ENCODE measurements at regions not wholly inside any gene's neighbourhood (a gene's known extent, or its start where the extent isn't known, plus 50 kb on each side); places are given as distances from the start of the nearest gene placed in this dataset.

- DNase-seq (ENCODE audit: low spot score) = no peak
- TF ChIP-seq CTCF (IDR thresholded peaks at IDR 0.05; ENCODE audit: borderline replicate concordance, control extremely low read depth, extremely low read depth, insufficient read depth, missing control alignments) = no peak
- in situ Hi-C loops (cut with MboI; ENCODE audit: low sequenced_read_pairs, unreplicated experiment) = no loop called here
Observed at GRCh38 chr7:155917836-155918430, 105.7 kb upstream of the SHH start.

GRCh38 chr7:155916926-155917655 is 104.8 kb upstream of the SHH start:
- in situ Hi-C loops (cut with MboI; ENCODE audit: low sequenced_read_pairs, unreplicated experiment) = no loop called here
- DNase-seq (ENCODE audit: low spot score) = no peak
- TF ChIP-seq CTCF (IDR thresholded peaks at IDR 0.05; ENCODE audit: borderline replicate concordance, control extremely low read depth, extremely low read depth, insufficient read depth, missing control alignments) = no peak

GRCh38 chr7:155914341-155914740 is 102.1 kb upstream of the SHH start:
- in situ Hi-C loops (cut with MboI; ENCODE audit: low sequenced_read_pairs, unreplicated experiment) = no loop called here
- no peak for TF ChIP-seq CTCF (IDR thresholded peaks at IDR 0.05; ENCODE audit: borderline replicate concordance, control extremely low read depth, extremely low read depth, insufficient read depth, missing control alignments)
- DNase-seq (ENCODE audit: low spot score) = no peak

GRCh38 chr7:155913719-155914118 is 101.5 kb upstream of the SHH start:
- no peak for TF ChIP-seq CTCF (IDR thresholded peaks at IDR 0.05; ENCODE audit: borderline replicate concordance, control extremely low read depth, extremely low read depth, insufficient read depth, missing control alignments)
- DNase-seq (ENCODE audit: low spot score) = no peak
- in situ Hi-C loops (cut with MboI; ENCODE audit: low sequenced_read_pairs, unreplicated experiment) = no loop called here

GRCh38 chr7:155913291-155913690 is 101.0 kb upstream of the SHH start:
- no peak for TF ChIP-seq CTCF (IDR thresholded peaks at IDR 0.05; ENCODE audit: borderline replicate concordance, control extremely low read depth, extremely low read depth, insufficient read depth, missing control alignments)
- in situ Hi-C loops (cut with MboI; ENCODE audit: low sequenced_read_pairs, unreplicated experiment) = no loop called here
- no peak for DNase-seq (ENCODE audit: low spot score)

- no peak for DNase-seq (ENCODE audit: low spot score)
- in situ Hi-C loops (cut with MboI; ENCODE audit: low sequenced_read_pairs, unreplicated experiment) = no loop called here
Observed at GRCh38 chr7:155911471-155912105, 99.3 kb upstream of the SHH start.

More at GRCh38 chr7:155911471-155912105, 99.3 kb upstream of the SHH start:
- TF ChIP-seq CTCF (IDR thresholded peaks at IDR 0.05; ENCODE audit: borderline replicate concordance, control extremely low read depth, extremely low read depth, insufficient read depth, missing control alignments) = no peak
